HepG2 (cell line): ENCODE measurements at regions not wholly inside any gene's neighbourhood (a gene's known extent, or its start where the extent isn't known, plus 50 kb on each side); places are given as distances from the start of the nearest gene placed in this dataset.

Experiments used
- ATAC-seq: fragments of 200-7000 bp; cut with Tn5 transposase; 3 replicates; pipeline ENCODE4 v1.9.1; 2020; ENCODE audit warnings: mild to moderate bottlenecking, moderate library complexity
- BruUV-seq: library from RNA; stranded (reverse); fragments of 400-500 nt; replicated peaks from 2 replicates; lab custom pipeline; 2021; lab: Mats Ljungman, UMichigan
- CTCF ChIA-PET: fragments of 300-600 bp; formaldehyde crosslinking; extraction: SDS; loops from one replicate; lab custom pipeline; 2021; ENCODE audit warnings: low total read pairs, inconsistent platforms, low intra/inter-chr PET ratio; lab: Yijun Ruan, JAX
- POLR2A ChIA-PET: fragments of 350-600 bp; sonication (Branson Sonifier 250); formaldehyde crosslinking; loops from one replicate; lab custom pipeline; 2020; ENCODE audit warnings: antibody characterized with exemption, inconsistent platforms; lab: Yijun Ruan, JAX
- DNase-seq: peaks from one replicate; pipeline ENCODE4 v3.0.0-alpha.2; 2015; ENCODE audit warnings: low spot score
- FAIRE-seq: peaks from 3 replicates; lab custom pipeline; 2011; peaks lifted over from hg19 to GRCh38; lab: Jason Lieb, UNC
- H2AFZ ChIP-seq: one replicate; pipeline ENCODE4 v1.6.1; 2011; ENCODE audit warnings: low read length, inconsistent platforms
- H3K27ac ChIP-seq: fragments of 300-600 bp; 3 replicates; pipeline ENCODE4 v1.8.0; 2011; ENCODE audit warnings: mixed run types, mild to moderate bottlenecking, mixed read lengths, low read length, inconsistent platforms; ENCODE audit not compliant: insufficient read depth; ENCODE audit errors: extremely low read length
- H3K27me3 ChIP-seq, 2 experiments: fragments of 200-600 bp in 1 of 2; 2 replicates in 1 of 2; 3 replicates in 1 of 2; pipeline versions ENCODE4 v1.6.0 to v1.8.0; 2011; ENCODE audit warnings: low read length in 2 of 2, mild to moderate bottlenecking in 2 of 2, moderate library complexity in 2 of 2, inconsistent platforms in 1 of 2; ENCODE audit not compliant: insufficient read depth in 2 of 2, control insufficient read depth in 1 of 2
- H3K36me3 ChIP-seq, 2 experiments: fragments of 200-600 bp in 1 of 2; replicated peaks in 1 of 2; 2 replicates in 1 of 2; 3 replicates in 1 of 2; pipeline versions ENCODE4 v1.5.1 to v1.8.0; 2011; ENCODE audit warnings: low read length in 2 of 2, inconsistent platforms in 1 of 2; ENCODE audit not compliant: insufficient read depth in 2 of 2, control insufficient read depth in 1 of 2
- H3K4me1 ChIP-seq: 2 replicates; pipeline ENCODE4 v1.5.1; 2012; ENCODE audit warnings: low read length, inconsistent platforms; ENCODE audit not compliant: insufficient read depth
- H3K4me2 ChIP-seq: 2 replicates; pipeline ENCODE4 v1.6.0; 2011; ENCODE audit warnings: low read depth, low read length, inconsistent platforms
- H3K4me3 ChIP-seq, 3 experiments: fragments of 200-600 bp in 1 of 3; sonication (generic), shearing (Covaris generic) in 1 of 3; replicated peaks in 1 of 3; 2 replicates each; pipeline ENCODE4 v1.5.1; 2011 to 2016; ENCODE audit warnings: low read length in 3 of 3, inconsistent platforms in 2 of 3, low read depth in 2 of 3, mild to moderate bottlenecking in 2 of 3, control low read depth in 1 of 3, mixed read lengths in 1 of 3; ENCODE audit not compliant: insufficient read depth in 1 of 3
- H3K79me2 ChIP-seq: one replicate; pipeline ENCODE4 v1.6.1; 2011; ENCODE audit warnings: low read length, inconsistent platforms; ENCODE audit not compliant: insufficient read depth
- H3K9ac ChIP-seq: 2 replicates; pipeline ENCODE4 v1.6.0; 2011; ENCODE audit warnings: mild to moderate bottlenecking, low read depth, low read length, inconsistent platforms; ENCODE audit not compliant: insufficient read depth
- H3K9me3 ChIP-seq: 2 replicates; pipeline ENCODE4 v1.5.1; 2012; ENCODE audit warnings: mild to moderate bottlenecking, low read length
- H4K20me1 ChIP-seq: 2 replicates; pipeline ENCODE4 v1.6.0; 2011; ENCODE audit warnings: inconsistent platforms, mild to moderate bottlenecking, low read length, moderate library complexity; ENCODE audit not compliant: insufficient read depth
- CREM ChIP-seq, 2 experiments: sonication (generic) in 1 of 2; formaldehyde crosslinking in 1 of 2; IDR thresholded peaks; 2 replicates each; pipeline versions ENCODE4 v1.4.0 to v1.6.1; 2016 to 2020; ENCODE audit warnings: antibody characterized with exemption in 1 of 2, mild to moderate bottlenecking in 1 of 2, missing genetic modification reagents in 1 of 2
- FOXC1 ChIP-seq: sonication (generic); formaldehyde crosslinking; IDR thresholded peaks from 2 replicates; pipeline ENCODE4 v1.8.0; 2022; ENCODE audit warnings: mild to moderate bottlenecking, missing genetic modification reagents, borderline replicate concordance
- FOXM1 ChIP-seq: sonication (generic); formaldehyde crosslinking; IDR thresholded peaks from 2 replicates; pipeline ENCODE4 v1.5.0; 2020; ENCODE audit warnings: missing genetic modification reagents
- HOXA5 ChIP-seq: sonication (generic); formaldehyde crosslinking; IDR thresholded peaks from 2 replicates; pipeline ENCODE4 v1.4.0; 2020; ENCODE audit warnings: missing genetic modification reagents
- ISX ChIP-seq: sonication (generic); formaldehyde crosslinking; conservative IDR thresholded peaks from 2 replicates; pipeline ENCODE4 v1.5.0; 2020; ENCODE audit warnings: missing genetic modification reagents
- NFKBIZ ChIP-seq: IDR thresholded peaks from 2 replicates; pipeline ENCODE4 v1.6.1; 2018; ENCODE audit warnings: missing genetic modification reagents, missing compliant biosample characterization
- SYNCRIP ChIP-seq: fragments of 200-400 bp; formaldehyde crosslinking; IDR thresholded peaks from 2 replicates; pipeline ENCODE4 v1.6.1; 2018; ENCODE audit warnings: mild to moderate bottlenecking, low read depth, low read length; ENCODE audit not compliant: insufficient read depth
- YEATS2 ChIP-seq: sonication (generic); formaldehyde crosslinking; IDR thresholded peaks from 2 replicates; pipeline ENCODE4 v1.4.0; 2020; ENCODE audit warnings: missing genetic modification reagents, borderline replicate concordance
- ZIK1 ChIP-seq: sonication (generic); formaldehyde crosslinking; IDR thresholded peaks from 2 replicates; pipeline ENCODE4 v1.5.0; 2020; ENCODE audit warnings: mild to moderate bottlenecking, low read depth, missing genetic modification reagents, borderline replicate concordance
- ZKSCAN8 ChIP-seq: IDR thresholded peaks from 2 replicates; pipeline ENCODE4 v1.6.1; 2016; ENCODE audit warnings: borderline replicate concordance, missing genetic modification reagents, missing compliant biosample characterization
- ZNF205 ChIP-seq: IDR thresholded peaks from 2 replicates; pipeline ENCODE4 v1.6.1; 2018; ENCODE audit warnings: missing biosample characterization, missing genetic modification reagents
- ZNF597 ChIP-seq: sonication (generic); formaldehyde crosslinking; IDR thresholded peaks from 2 replicates; pipeline ENCODE4 v1.5.0; 2020; ENCODE audit warnings: missing genetic modification reagents
- ZNF609 ChIP-seq: sonication (generic); formaldehyde crosslinking; IDR thresholded peaks from 2 replicates; pipeline ENCODE4 v1.4.0; 2020; ENCODE audit warnings: mild to moderate bottlenecking, missing genetic modification reagents, borderline replicate concordance
- ZNF615 ChIP-seq: sonication (generic); formaldehyde crosslinking; IDR thresholded peaks from 2 replicates; pipeline ENCODE4 v1.5.0; 2020; ENCODE audit warnings: mild to moderate bottlenecking, missing genetic modification reagents, borderline replicate concordance
- ZNF850 ChIP-seq: sonication (generic); formaldehyde crosslinking; conservative IDR thresholded peaks from 2 replicates; pipeline ENCODE4 v1.9.0; 2021; ENCODE audit warnings: mild to moderate bottlenecking, missing genetic modification reagents
- WGBS: methylation state at CpG from one replicate; pipeline ENCODE4 v1.1.6; 2017; ENCODE audit warnings: low lambda C conversion rate; 5-methylcytosine and 5-hydroxymethylcytosine counted together
- in situ Hi-C: cut with HindIII; loops from 2 replicates; pipeline ENCODE4 v1.10.0; 2017; ENCODE audit warnings: low pct_unique_long_range_greater_than_20kb; ENCODE audit not compliant: extremely low pct_ligation_motif_present
- intact Hi-C: fragments of 100-400 bp; cut with micrococcal nuclease; formaldehyde crosslinking; loops from one replicate; pipeline ENCODE4 v1.10.0; 2022; ENCODE audit not compliant: unreplicated experiment

GRCh38 chr11:28981381-28981780 is 873.2 kb downstream of the METTL15 start:
- no peaks in the 10 kb centered on the region for H4K20me1 ChIP-seq
- no peak overlapping the region for H3K4me2 ChIP-seq
- no peak overlapping the region for H2AFZ ChIP-seq
- H3K36me3 ChIP-seq, result no peaks in the 10 kb centered on the region
- H3K4me3 ChIP-seq, result no peak overlapping the region
- no peak overlapping the region for H3K27ac ChIP-seq
- H3K79me2 ChIP-seq, result no peaks in the 10 kb centered on the region
- no peaks in the 10 kb centered on the region for H3K27me3 ChIP-seq
- WGBS, result 0% methylated on average over 1 of the region's 1 CpG
- H3K4me1 ChIP-seq, result peaks cover 5% of the 10 kb centered on the region
- H3K9me3 ChIP-seq, result no peaks in the 10 kb centered on the region
- POLR2A ChIA-PET, result no interaction called here
- in situ Hi-C loops, result no loop called here
- TF ChIP-seq ZKSCAN8 (CRISPR knock-in tag), result no peak
- no peak for TF ChIP-seq ZIK1 (CRISPR knock-in tag)
- no peak for TF ChIP-seq ZNF205 (CRISPR knock-in tag)
- no peak for TF ChIP-seq YEATS2 (CRISPR knock-in tag)
- TF ChIP-seq SYNCRIP, result no peak
- no peak for TF ChIP-seq FOXM1 (CRISPR knock-in tag)
- no peak for TF ChIP-seq FOXC1 (CRISPR knock-in tag)
- no peak for TF ChIP-seq ZNF850 (CRISPR knock-in tag)
- TF ChIP-seq, all 625 proteins: peak for 0
- intact Hi-C loops, result no loop called here
- ATAC-seq (no peak), DNase-seq (no peak), FAIRE-seq (no peak)
- no TSS peak for BruUV-seq
- CTCF ChIA-PET, result no interaction called here
- no peak overlapping the region for H3K9ac ChIP-seq

- Histone ChIP-seq H4K20me1 (no peaks in the 10 kb centered on the region), H3K4me3 (no peak overlapping the region), H3K27me3 (no peaks in the 10 kb centered on the region), H3K36me3 (no peaks in the 10 kb centered on the region), H3K9ac (no peak overlapping the region), H3K4me2 (peak overlapping the region; percentile 18; the same call in 1 of the 2 replicates), H3K27ac (no peak overlapping the region), H3K9me3 (no peaks in the 10 kb centered on the region), H3K79me2 (no peaks in the 10 kb centered on the region), H3K4me1 (peaks cover 8% of the 10 kb centered on the region), H2AFZ (no peak overlapping the region)
- intact Hi-C loops (no loop called here), in situ Hi-C loops (no loop called here)
- POLR2A ChIA-PET, result no interaction called here
- WGBS, result 11% methylated on average over 4 of the region's 4 CpGs
- BruUV-seq, result no TSS peak
- no peak for DNase-seq
- FAIRE-seq, result no peak
- no peak for TF ChIP-seq HOXA5 (CRISPR knock-in tag)
- TF ChIP-seq CREM (IDR thresholded peaks at IDR 0.05), result no peak
- no peak for TF ChIP-seq CREM (CRISPR knock-in tag; IDR thresholded peaks at IDR 0.05)
- TF ChIP-seq ISX (CRISPR knock-in tag), result no peak
- TF ChIP-seq ZNF615 (CRISPR knock-in tag), result no peak
- TF ChIP-seq NFKBIZ (CRISPR knock-in tag), result no peak
- TF ChIP-seq ZNF609 (CRISPR knock-in tag), result no peak
- no peak for TF ChIP-seq ZNF597 (CRISPR knock-in tag)
- ATAC-seq, result peak; percentile 46; the same call in 1 of the 3 replicates
- CTCF ChIA-PET, result no interaction called here
Observed at GRCh38 chr11:28976801-28977145, 868.6 kb downstream of the METTL15 start.
